ENCODE measurements at regions not wholly inside any gene's neighbourhood (a gene's known extent, or its start where the extent isn't known, plus 50 kb on each side); places are given as distances from the start of the nearest gene placed in this dataset.

DNA sequence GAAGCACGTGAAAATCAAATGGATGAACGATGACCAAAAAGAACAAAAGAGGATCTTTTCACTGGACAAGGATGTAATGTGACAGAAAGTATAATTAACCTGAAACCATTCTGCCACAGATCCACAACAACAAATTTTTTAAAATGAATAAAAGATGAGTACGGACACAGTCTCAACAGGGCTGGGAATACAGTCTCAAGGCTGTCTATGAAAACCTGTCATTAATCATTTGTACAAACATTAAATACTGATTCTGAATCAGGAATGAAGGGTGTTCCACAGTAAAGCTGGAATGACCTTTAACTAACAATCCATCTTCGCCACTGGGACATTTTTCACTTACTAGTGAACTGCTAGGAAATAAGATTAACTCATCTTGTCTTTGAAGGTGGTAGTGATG lies 506.9 kb upstream of the ADAMTS9 start:
- ChIA-PET CTCF (interaction anchor here (2.0 kb wide), 1 partner anchor 24 kb away, joined by 6 read pairs; no protein-coding TSS in a partner anchor), POLR2A (no interaction called here)
- peaks cover 6% of the 10 kb centered on the region for H3K4me1 Mint-ChIP-seq
- H3K4me3 Mint-ChIP-seq, result no peak overlapping the region
- no peaks in the 10 kb centered on the region for H3K27me3 Mint-ChIP-seq (ENCODE audit: low read depth)
- no peaks in the 10 kb centered on the region for H3K36me3 Mint-ChIP-seq
- TF ChIP-seq TP53 (CRISPR knock-in tag; IDR thresholded peaks at IDR 0.05), result no peak
- TF ChIP-seq GABPB1 (CRISPR knock-in tag; IDR thresholded peaks at IDR 0.05), result no peak
- no peak for TF ChIP-seq RORB (CRISPR knock-in tag; IDR thresholded peaks at IDR 0.05)
- no peak for TF ChIP-seq NFE2L1 (CRISPR knock-in tag; IDR thresholded peaks at IDR 0.05)
- no peak for TF ChIP-seq NR3C1 (CRISPR knock-in tag; conservative IDR thresholded peaks at IDR 0.05; ENCODE audit: low read depth)
- TF ChIP-seq, protein P1, sequence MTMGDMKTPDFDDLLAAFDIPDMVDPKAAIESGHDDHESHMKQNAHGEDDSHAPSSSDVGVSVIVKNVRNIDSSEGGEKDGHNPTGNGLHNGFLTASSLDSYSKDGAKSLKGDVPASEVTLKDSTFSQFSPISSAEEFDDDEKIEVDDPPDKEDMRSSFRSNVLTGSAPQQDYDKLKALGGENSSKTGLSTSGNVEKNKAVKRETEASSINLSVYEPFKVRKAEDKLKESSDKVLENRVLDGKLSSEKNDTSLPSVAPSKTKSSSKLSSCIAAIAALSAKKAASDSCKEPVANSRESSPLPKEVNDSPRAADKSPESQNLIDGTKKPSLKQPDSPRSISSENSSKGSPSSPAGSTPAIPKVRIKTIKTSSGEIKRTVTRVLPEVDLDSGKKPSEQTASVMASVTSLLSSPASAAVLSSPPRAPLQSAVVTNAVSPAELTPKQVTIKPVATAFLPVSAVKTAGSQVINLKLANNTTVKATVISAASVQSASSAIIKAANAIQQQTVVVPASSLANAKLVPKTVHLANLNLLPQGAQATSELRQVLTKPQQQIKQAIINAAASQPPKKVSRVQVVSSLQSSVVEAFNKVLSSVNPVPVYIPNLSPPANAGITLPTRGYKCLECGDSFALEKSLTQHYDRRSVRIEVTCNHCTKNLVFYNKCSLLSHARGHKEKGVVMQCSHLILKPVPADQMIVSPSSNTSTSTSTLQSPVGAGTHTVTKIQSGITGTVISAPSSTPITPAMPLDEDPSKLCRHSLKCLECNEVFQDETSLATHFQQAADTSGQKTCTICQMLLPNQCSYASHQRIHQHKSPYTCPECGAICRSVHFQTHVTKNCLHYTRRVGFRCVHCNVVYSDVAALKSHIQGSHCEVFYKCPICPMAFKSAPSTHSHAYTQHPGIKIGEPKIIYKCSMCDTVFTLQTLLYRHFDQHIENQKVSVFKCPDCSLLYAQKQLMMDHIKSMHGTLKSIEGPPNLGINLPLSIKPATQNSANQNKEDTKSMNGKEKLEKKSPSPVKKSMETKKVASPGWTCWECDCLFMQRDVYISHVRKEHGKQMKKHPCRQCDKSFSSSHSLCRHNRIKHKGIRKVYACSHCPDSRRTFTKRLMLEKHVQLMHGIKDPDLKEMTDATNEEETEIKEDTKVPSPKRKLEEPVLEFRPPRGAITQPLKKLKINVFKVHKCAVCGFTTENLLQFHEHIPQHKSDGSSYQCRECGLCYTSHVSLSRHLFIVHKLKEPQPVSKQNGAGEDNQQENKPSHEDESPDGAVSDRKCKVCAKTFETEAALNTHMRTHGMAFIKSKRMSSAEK (CRISPR knock-in tag; IDR thresholded peaks at IDR 0.05; ENCODE audit: borderline replicate concordance), result no peak
- TF ChIP-seq, protein P2, sequence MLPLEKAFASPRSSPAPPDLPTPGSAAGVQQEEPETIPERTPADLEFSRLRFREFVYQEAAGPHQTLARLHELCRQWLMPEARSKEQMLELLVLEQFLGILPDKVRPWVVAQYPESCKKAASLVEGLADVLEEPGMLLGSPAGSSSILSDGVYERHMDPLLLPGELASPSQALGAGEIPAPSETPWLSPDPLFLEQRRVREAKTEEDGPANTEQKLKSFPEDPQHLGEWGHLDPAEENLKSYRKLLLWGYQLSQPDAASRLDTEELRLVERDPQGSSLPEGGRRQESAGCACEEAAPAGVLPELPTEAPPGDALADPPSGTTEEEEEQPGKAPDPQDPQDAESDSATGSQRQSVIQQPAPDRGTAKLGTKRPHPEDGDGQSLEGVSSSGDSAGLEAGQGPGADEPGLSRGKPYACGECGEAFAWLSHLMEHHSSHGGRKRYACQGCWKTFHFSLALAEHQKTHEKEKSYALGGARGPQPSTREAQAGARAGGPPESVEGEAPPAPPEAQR (CRISPR knock-in tag; IDR thresholded peaks at IDR 0.05), result no peak
- no peak for TF ChIP-seq ZBTB43 (CRISPR knock-in tag; IDR thresholded peaks at IDR 0.05)
- no peak for TF ChIP-seq NFYB (CRISPR knock-in tag; conservative IDR thresholded peaks at IDR 0.05; ENCODE audit: low read depth)
- TF ChIP-seq, protein P3, sequence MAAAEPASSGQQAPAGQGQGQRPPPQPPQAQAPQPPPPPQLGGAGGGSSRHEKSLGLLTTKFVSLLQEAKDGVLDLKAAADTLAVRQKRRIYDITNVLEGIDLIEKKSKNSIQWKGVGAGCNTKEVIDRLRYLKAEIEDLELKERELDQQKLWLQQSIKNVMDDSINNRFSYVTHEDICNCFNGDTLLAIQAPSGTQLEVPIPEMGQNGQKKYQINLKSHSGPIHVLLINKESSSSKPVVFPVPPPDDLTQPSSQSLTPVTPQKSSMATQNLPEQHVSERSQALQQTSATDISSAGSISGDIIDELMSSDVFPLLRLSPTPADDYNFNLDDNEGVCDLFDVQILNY (CRISPR knock-in tag; IDR thresholded peaks at IDR 0.05), result no peak
- no peak for TF ChIP-seq FOXJ3 (CRISPR knock-in tag; IDR thresholded peaks at IDR 0.05; ENCODE audit: borderline replicate concordance)
- TF ChIP-seq PRRX2 (CRISPR knock-in tag; IDR thresholded peaks at IDR 0.05), result no peak
- TF ChIP-seq ZNF317 (CRISPR knock-in tag; IDR thresholded peaks at IDR 0.05; ENCODE audit: borderline replicate concordance, low read depth), result no peak
- no peak for TF ChIP-seq JAZF1 (CRISPR knock-in tag; IDR thresholded peaks at IDR 0.05)
- no peak for TF ChIP-seq MYBL2 (CRISPR knock-in tag; IDR thresholded peaks at IDR 0.05)
- TF ChIP-seq STAT6 (CRISPR knock-in tag; conservative IDR thresholded peaks at IDR 0.05; ENCODE audit: low read depth), result no peak
- TF ChIP-seq SMAD3 (CRISPR knock-in tag; IDR thresholded peaks at IDR 0.05; ENCODE audit: borderline replicate concordance), result no peak
- TF ChIP-seq ZNF671 (CRISPR knock-in tag; IDR thresholded peaks at IDR 0.05), result no peak
- no peak for TF ChIP-seq SMAD4 (CRISPR knock-in tag; IDR thresholded peaks at IDR 0.05)
- H3K27ac Mint-ChIP-seq, result no peak overlapping the region
- no peaks in the 10 kb centered on the region for H3K9me3 Mint-ChIP-seq
- no peak for DNase-seq (ENCODE audit: low spot score)
- ATAC-seq, result no peak

All from WTC11 (cell line).